Panc1 (cell line): ENCODE measurements at regions not wholly inside any gene's neighbourhood (a gene's known extent, or its start where the extent isn't known, plus 50 kb on each side); places are given as distances from the start of the nearest gene placed in this dataset.

Experiments
- ATAC-seq: fragments of 200-7000 bp; cut with Tn5 transposase; 2 replicates; pipeline ENCODE4 v1.9.1; 2020; ENCODE audit warnings: mild to moderate bottlenecking, moderate library complexity
- BruUV-seq: library from RNA; stranded (reverse); fragments of 400-500 nt; replicated peaks from 2 replicates; lab custom pipeline; 2021; lab: Mats Ljungman, UMichigan
- CTCF ChIA-PET: fragments of 300-600 bp; sonication (Branson Sonifier 250); formaldehyde crosslinking; loops from one replicate; lab custom pipeline; 2022; ENCODE audit warnings: antibody characterized with exemption; lab: Charles Lee
- POLR2A ChIA-PET: fragments of 300-600 bp; sonication (Branson Sonifier 250); formaldehyde crosslinking; loops from one replicate; lab custom pipeline; 2022; ENCODE audit warnings: antibody characterized with exemption; lab: Charles Lee
- DNase-seq: peaks from one replicate; pipeline ENCODE4 v3.0.0-alpha.2; 2010; ENCODE audit warnings: low read depth, low spot score
- H3K27ac ChIP-seq: 2 replicates; pipeline ENCODE4 v1.5.1; 2011; ENCODE audit warnings: mild to moderate bottlenecking, low read length, inconsistent platforms
- H3K27me3 ChIP-seq: fragments of 200-500 bp; sonication (Bioruptor generic); 2 replicates; pipeline ENCODE4 v1.6.0; 2014; ENCODE audit warnings: low read length, inconsistent platforms; ENCODE audit not compliant: control insufficient read depth, insufficient read depth
- H3K36me3 ChIP-seq: fragments of 200-500 bp; sonication (Bioruptor generic); 2 replicates; pipeline ENCODE4 v1.5.1; 2014; ENCODE audit warnings: inconsistent platforms, mild to moderate bottlenecking, low read length, moderate library complexity; ENCODE audit not compliant: control insufficient read depth, insufficient read depth
- H3K4me1 ChIP-seq: 2 replicates; pipeline ENCODE4 v1.5.1; 2011; ENCODE audit warnings: inconsistent platforms, mild to moderate bottlenecking, low read length, moderate library complexity; ENCODE audit not compliant: control insufficient read depth, insufficient read depth
- H3K4me3 ChIP-seq, 2 experiments: 2 replicates each; pipeline ENCODE4 v1.5.1; 2011 to 2012; ENCODE audit warnings: low read depth in 2 of 2, low read length in 2 of 2, mild to moderate bottlenecking in 2 of 2, inconsistent platforms in 1 of 2, moderate library complexity in 1 of 2
- H3K9me3 ChIP-seq: fragments of 200-500 bp; sonication (Bioruptor generic); 2 replicates; pipeline ENCODE4 v1.5.1; 2014; ENCODE audit warnings: low read depth, mild to moderate bottlenecking, inconsistent platforms, low read length, moderate library complexity; ENCODE audit not compliant: control insufficient read depth, insufficient read depth
- POLR2AphosphoS5 ChIP-seq: IDR thresholded peaks from 2 replicates; pipeline ENCODE4 v1.6.1; 2012; ENCODE audit warnings: mild to moderate bottlenecking, low read depth, low read length, moderate library complexity
- SIN3A ChIP-seq: IDR thresholded peaks from 2 replicates; pipeline ENCODE4 v1.6.1; 2012; ENCODE audit warnings: low read depth, mild to moderate bottlenecking, low read length, moderate library complexity, borderline replicate concordance; ENCODE audit not compliant: insufficient read depth
- TCF7L2 ChIP-seq: IDR thresholded peaks from 2 replicates; pipeline ENCODE4 v1.6.1; 2011; ENCODE audit warnings: mild to moderate bottlenecking, low read depth, low read length, inconsistent platforms
- in situ Hi-C: cut with HindIII; loops from 2 replicates; pipeline ENCODE4 v1.10.0; 2016; ENCODE audit warnings: low sequenced_read_pairs, low pct_unique_long_range_greater_than_20kb
- intact Hi-C: fragments of 100-400 bp; cut with micrococcal nuclease; formaldehyde crosslinking; loops from one replicate; pipeline ENCODE4 v1.10.0; 2022; ENCODE audit not compliant: unreplicated experiment
- TF ChIP-seq, protein P1 (sequence below): fragments of 450-650 bp; IDR thresholded peaks from 2 replicates; pipeline ENCODE4 v1.5.1; 2017; ENCODE audit warnings: mild to moderate bottlenecking
- TF ChIP-seq, protein P2 (sequence below), 2 experiments: IDR thresholded peaks; 2 replicates each; pipeline ENCODE4 v1.6.1; 2011 to 2012; ENCODE audit warnings: low read depth in 2 of 2, control low read depth in 1 of 2, low read length in 1 of 2, mild to moderate bottlenecking in 1 of 2, moderate library complexity in 1 of 2; ENCODE audit not compliant: insufficient read depth in 1 of 2

DNA sequence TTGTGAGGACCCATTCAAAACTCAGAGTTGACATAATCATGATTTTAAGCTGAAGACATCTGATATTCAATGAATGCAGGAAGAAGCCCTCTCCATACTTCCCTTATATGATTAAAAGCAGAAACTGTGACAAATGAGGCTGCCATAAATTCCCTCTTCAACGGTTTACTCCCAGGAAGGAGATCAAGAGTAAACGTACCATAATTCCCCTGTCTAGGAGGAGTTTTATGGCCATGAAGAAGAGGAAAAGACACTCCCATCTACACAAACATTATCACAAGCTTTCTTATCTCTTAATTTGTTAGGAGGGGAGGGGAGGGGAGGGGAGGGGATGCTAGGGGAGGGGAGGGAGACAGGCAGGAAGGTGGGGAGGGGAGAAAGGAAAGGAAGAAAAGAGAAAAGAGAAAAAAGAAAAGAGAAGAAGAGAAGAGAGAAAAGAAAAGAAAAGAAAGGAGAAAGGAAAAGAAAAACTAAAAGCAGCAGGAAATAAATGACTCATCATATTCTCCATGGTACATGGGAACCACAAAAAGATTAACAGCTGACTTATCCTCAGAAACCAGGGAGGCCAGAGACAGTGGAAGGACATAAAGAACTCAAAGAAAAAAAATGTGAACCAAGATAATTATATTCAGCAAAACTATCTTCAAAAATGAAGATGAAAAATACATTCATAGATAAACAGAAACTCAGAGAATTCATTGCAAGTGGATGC lies 121.6 kb downstream of the ALOX5 start:
- intact Hi-C loops (no loop called here), in situ Hi-C loops (no loop called here)
- no peaks in the 10 kb centered on the region for H3K27me3 ChIP-seq
- no peaks in the 10 kb centered on the region for H3K4me1 ChIP-seq
- peaks cover 19% of the 10 kb centered on the region for H3K9me3 ChIP-seq
- ChIA-PET CTCF (no interaction called here), POLR2A (no interaction called here)
- DNase-seq: no peak
- BruUV-seq: no TSS peak
- TF ChIP-seq, protein P1, sequence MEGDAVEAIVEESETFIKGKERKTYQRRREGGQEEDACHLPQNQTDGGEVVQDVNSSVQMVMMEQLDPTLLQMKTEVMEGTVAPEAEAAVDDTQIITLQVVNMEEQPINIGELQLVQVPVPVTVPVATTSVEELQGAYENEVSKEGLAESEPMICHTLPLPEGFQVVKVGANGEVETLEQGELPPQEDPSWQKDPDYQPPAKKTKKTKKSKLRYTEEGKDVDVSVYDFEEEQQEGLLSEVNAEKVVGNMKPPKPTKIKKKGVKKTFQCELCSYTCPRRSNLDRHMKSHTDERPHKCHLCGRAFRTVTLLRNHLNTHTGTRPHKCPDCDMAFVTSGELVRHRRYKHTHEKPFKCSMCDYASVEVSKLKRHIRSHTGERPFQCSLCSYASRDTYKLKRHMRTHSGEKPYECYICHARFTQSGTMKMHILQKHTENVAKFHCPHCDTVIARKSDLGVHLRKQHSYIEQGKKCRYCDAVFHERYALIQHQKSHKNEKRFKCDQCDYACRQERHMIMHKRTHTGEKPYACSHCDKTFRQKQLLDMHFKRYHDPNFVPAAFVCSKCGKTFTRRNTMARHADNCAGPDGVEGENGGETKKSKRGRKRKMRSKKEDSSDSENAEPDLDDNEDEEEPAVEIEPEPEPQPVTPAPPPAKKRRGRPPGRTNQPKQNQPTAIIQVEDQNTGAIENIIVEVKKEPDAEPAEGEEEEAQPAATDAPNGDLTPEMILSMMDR: no peak
- TF ChIP-seq, protein P2, sequence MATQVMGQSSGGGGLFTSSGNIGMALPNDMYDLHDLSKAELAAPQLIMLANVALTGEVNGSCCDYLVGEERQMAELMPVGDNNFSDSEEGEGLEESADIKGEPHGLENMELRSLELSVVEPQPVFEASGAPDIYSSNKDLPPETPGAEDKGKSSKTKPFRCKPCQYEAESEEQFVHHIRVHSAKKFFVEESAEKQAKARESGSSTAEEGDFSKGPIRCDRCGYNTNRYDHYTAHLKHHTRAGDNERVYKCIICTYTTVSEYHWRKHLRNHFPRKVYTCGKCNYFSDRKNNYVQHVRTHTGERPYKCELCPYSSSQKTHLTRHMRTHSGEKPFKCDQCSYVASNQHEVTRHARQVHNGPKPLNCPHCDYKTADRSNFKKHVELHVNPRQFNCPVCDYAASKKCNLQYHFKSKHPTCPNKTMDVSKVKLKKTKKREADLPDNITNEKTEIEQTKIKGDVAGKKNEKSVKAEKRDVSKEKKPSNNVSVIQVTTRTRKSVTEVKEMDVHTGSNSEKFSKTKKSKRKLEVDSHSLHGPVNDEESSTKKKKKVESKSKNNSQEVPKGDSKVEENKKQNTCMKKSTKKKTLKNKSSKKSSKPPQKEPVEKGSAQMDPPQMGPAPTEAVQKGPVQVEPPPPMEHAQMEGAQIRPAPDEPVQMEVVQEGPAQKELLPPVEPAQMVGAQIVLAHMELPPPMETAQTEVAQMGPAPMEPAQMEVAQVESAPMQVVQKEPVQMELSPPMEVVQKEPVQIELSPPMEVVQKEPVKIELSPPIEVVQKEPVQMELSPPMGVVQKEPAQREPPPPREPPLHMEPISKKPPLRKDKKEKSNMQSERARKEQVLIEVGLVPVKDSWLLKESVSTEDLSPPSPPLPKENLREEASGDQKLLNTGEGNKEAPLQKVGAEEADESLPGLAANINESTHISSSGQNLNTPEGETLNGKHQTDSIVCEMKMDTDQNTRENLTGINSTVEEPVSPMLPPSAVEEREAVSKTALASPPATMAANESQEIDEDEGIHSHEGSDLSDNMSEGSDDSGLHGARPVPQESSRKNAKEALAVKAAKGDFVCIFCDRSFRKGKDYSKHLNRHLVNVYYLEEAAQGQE (IDR thresholded peaks at IDR 0.05; ENCODE audit: insufficient read depth in 1 of 2, low read depth in 2 of 2, low read length in 1 of 2): no peak
- TF ChIP-seq SIN3A (no peak), TCF7L2 (no peak), POLR2AphosphoS5 (no peak)
- H3K36me3 ChIP-seq: no peaks in the 10 kb centered on the region
- H3K4me3 ChIP-seq: no peak overlapping the region
- H3K27ac ChIP-seq: no peak overlapping the region
- ATAC-seq: no peak
